ENCODE measurements at regions not wholly inside any gene's neighbourhood (a gene's known extent, or its start where the extent isn't known, plus 50 kb on each side); places are given as distances from the start of the nearest gene placed in this dataset.

DNA sequence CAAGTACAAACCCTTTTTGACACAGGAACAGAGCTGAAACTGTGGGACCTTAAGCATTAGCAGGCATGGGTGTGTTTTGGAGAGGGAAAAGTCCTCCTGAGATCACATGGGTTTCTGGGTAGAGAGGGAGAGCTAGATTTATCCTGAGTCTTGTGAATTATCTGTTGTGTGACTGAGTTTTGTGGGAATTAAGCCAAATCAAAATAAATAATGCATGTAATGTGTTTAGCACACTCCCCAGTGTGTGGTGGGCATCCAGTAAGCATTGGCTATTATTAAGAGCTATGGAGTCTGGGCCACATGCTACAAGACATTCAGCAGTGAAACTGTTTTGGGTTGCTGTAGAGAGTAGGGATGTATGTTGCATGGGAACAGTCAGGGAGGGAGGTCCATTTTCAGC is 75.3 kb upstream of the JAG1 start:
- Histone ChIP-seq H3K9ac (ENCODE audit: low read length) (no peak overlapping the region), H3K36me3 (replicated peaks; ENCODE audit: insufficient read depth, low read length) (no peaks in the 10 kb centered on the region), H3K4me2 (ENCODE audit: low read depth, low read length) (no peak overlapping the region), H3K27me3 (replicated peaks; ENCODE audit: insufficient read depth, low read length) (no peaks in the 10 kb centered on the region), H3F3A (ENCODE audit: insufficient read depth, low read length) (no peaks in the 10 kb centered on the region), H3K4me1 (ENCODE audit: low read length) (no peaks in the 10 kb centered on the region), H3K79me2 (ENCODE audit: low read length) (no peaks in the 10 kb centered on the region), H3K27ac (ENCODE audit: low read length) (no peak overlapping the region), H3K9me2 (replicated peaks; ENCODE audit: insufficient read depth, low read length) (no peaks in the 10 kb centered on the region), H3K9me3 (replicated peaks; ENCODE audit: insufficient read depth, low read length) (no peaks in the 10 kb centered on the region), H2AFZ (ENCODE audit: low read length) (no peak overlapping the region), H3K4me3 (ENCODE audit: low read length) (no peak overlapping the region), H4K20me1 (ENCODE audit: insufficient read depth, low read length) (no peaks in the 10 kb centered on the region)
- DNase-seq, result no peak
- TF ChIP-seq EZH2 (optimal IDR thresholded peaks at IDR 0.05; ENCODE audit: low read depth, low read length), result no peak
- no peak for TF ChIP-seq CTCF (IDR thresholded peaks at IDR 0.05; ENCODE audit: low read length)
- no peak for TF ChIP-seq EZH2phosphoT487 (IDR thresholded peaks at IDR 0.05; ENCODE audit: low read length)

DNA sequence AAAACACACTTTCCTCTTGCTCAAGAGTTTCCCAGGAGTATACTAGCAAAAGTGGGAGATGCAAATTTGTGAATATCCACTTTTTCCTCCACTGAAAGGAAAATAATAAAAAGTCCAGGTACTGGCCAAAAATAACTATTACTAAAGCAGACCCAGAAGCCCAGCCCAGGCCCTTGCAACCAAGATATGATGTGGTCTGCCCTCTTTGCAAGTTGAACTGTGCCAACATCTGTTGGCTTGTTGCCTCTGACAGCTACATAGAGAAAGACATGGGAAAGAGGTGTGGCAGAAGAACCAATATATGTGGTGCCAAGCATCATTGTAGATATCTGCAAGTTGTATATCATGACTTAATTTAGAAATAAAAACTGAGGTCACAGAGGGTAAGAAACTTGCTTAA is 78.4 kb upstream of the JAG1 start:
- H3K9me2 ChIP-seq (replicated peaks; ENCODE audit: insufficient read depth, low read length), result no peaks in the 10 kb centered on the region
- no peak overlapping the region for H3K4me3 ChIP-seq (ENCODE audit: low read length)
- H3K9ac ChIP-seq (ENCODE audit: low read length), result no peak overlapping the region
- no peaks in the 10 kb centered on the region for H3K36me3 ChIP-seq (replicated peaks; ENCODE audit: insufficient read depth, low read length)
- no peak for TF ChIP-seq CTCF (IDR thresholded peaks at IDR 0.05; ENCODE audit: low read length)
- TF ChIP-seq EZH2phosphoT487 (IDR thresholded peaks at IDR 0.05; ENCODE audit: low read length), result no peak
- TF ChIP-seq EZH2 (optimal IDR thresholded peaks at IDR 0.05; ENCODE audit: low read depth, low read length), result no peak
- H3K27ac ChIP-seq (ENCODE audit: low read length), result no peak overlapping the region
- DNase-seq, result no peak
- no peaks in the 10 kb centered on the region for H3K79me2 ChIP-seq (ENCODE audit: low read length)
- no peaks in the 10 kb centered on the region for H3K27me3 ChIP-seq (replicated peaks; ENCODE audit: insufficient read depth, low read length)
- H3K9me3 ChIP-seq (replicated peaks; ENCODE audit: insufficient read depth, low read length), result no peaks in the 10 kb centered on the region
- H3K4me2 ChIP-seq (ENCODE audit: low read depth, low read length), result no peak overlapping the region
- no peaks in the 10 kb centered on the region for H3F3A ChIP-seq (ENCODE audit: insufficient read depth, low read length)
- no peaks in the 10 kb centered on the region for H3K4me1 ChIP-seq (ENCODE audit: low read length)
- no peaks in the 10 kb centered on the region for H4K20me1 ChIP-seq (ENCODE audit: insufficient read depth, low read length)
- H2AFZ ChIP-seq (ENCODE audit: low read length), result no peak overlapping the region

- H3K9me2 ChIP-seq (replicated peaks; ENCODE audit: insufficient read depth, low read length), result no peaks in the 10 kb centered on the region
- no peak overlapping the region for H3K4me2 ChIP-seq (ENCODE audit: low read depth, low read length)
- DNase-seq, result no peak
- H2AFZ ChIP-seq (ENCODE audit: low read length), result no peak overlapping the region
- H3K4me3 ChIP-seq (ENCODE audit: low read length), result no peak overlapping the region
- no peak overlapping the region for H3K27ac ChIP-seq (ENCODE audit: low read length)
- no peaks in the 10 kb centered on the region for H3K79me2 ChIP-seq (ENCODE audit: low read length)
- no peak overlapping the region for H3K9ac ChIP-seq (ENCODE audit: low read length)
- H3K4me1 ChIP-seq (ENCODE audit: low read length), result no peaks in the 10 kb centered on the region
- H4K20me1 ChIP-seq (ENCODE audit: insufficient read depth, low read length), result no peaks in the 10 kb centered on the region
- H3K9me3 ChIP-seq (replicated peaks; ENCODE audit: insufficient read depth, low read length), result no peaks in the 10 kb centered on the region
- TF ChIP-seq EZH2 (optimal IDR thresholded peaks at IDR 0.05; ENCODE audit: low read depth, low read length), result no peak
- no peak for TF ChIP-seq EZH2phosphoT487 (IDR thresholded peaks at IDR 0.05; ENCODE audit: low read length)
- no peak for TF ChIP-seq CTCF (IDR thresholded peaks at IDR 0.05; ENCODE audit: low read length)
- no peaks in the 10 kb centered on the region for H3K36me3 ChIP-seq (replicated peaks; ENCODE audit: insufficient read depth, low read length)
- H3F3A ChIP-seq (ENCODE audit: insufficient read depth, low read length), result no peaks in the 10 kb centered on the region
- H3K27me3 ChIP-seq (replicated peaks; ENCODE audit: insufficient read depth, low read length), result no peaks in the 10 kb centered on the region
These were observed 81.0 kb upstream of the JAG1 start for GRCh38 chr20:10754824-10755223.
